HG03064 (cell line): ENCODE measurements at regions not wholly inside any gene's neighbourhood (a gene's known extent, or its start where the extent isn't known, plus 50 kb on each side); places are given as distances from the start of the nearest gene placed in this dataset.

Experiments
- ATAC-seq: cut with Tn5 transposase; IDR thresholded peaks from one replicate; pipeline ENCODE4 v1.9.1; 2021; ENCODE audit warnings: low read depth; ENCODE audit not compliant: unreplicated experiment

GRCh38 chr5:103434057-103434456 lies 128.5 kb downstream of the NUDT12 start:
- ATAC-seq: no peak

DNA sequence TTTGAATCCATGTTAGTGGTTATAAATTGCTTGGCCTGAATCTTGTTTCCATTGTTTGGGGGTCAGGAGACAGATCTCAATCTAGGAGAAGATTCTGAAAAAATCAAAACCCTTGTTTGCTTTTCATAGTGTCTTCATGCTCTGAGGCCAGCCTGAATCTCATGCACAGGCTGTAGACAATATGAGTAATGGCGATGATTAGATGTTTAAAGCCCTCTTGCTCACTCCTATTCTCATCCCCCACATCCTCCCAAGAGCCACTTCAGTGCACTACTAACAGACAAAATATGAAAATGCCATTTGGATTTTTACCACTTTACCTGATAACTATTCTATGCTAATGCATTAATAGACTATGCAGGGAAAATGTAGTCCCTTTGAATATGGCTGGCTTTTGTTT lies 129.4 kb downstream of the NUDT12 start:
- ATAC-seq: no peak

GRCh38 chr5:103428923-103429322 lies 133.7 kb downstream of the NUDT12 start:
- ATAC-seq: no peak

- no peak for ATAC-seq
Measured at GRCh38 chr5:103428411-103428871, 134.1 kb downstream of the NUDT12 start.

- no peak for ATAC-seq
Measured at GRCh38 chr5:103427326-103427725, 135.3 kb downstream of the NUDT12 start.

- ATAC-seq: no peak
Measured at GRCh38 chr5:103425686-103426454, 136.7 kb downstream of the NUDT12 start.

GRCh38 chr5:103424453-103425205 lies 138.0 kb downstream of the NUDT12 start:
- ATAC-seq: no peak

DNA sequence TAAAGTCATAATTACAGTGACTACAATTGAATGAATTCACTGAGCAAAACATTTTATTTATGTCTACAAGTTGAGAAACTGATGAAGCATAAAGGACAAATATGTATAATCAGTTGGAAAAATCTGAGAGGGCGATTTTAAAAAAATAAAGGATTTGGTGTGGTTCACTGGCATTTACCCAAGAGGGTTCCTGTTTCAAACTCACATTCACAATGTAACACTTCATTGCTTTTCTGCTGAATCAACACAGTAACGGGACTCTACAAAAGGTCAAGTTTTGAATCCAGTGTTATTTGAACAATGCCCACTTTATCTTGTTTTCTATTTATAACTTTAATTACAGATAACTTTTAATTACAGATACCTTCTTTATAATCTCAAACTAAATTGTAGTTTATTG lies 138.6 kb downstream of the NUDT12 start:
- ATAC-seq: no peak

DNA sequence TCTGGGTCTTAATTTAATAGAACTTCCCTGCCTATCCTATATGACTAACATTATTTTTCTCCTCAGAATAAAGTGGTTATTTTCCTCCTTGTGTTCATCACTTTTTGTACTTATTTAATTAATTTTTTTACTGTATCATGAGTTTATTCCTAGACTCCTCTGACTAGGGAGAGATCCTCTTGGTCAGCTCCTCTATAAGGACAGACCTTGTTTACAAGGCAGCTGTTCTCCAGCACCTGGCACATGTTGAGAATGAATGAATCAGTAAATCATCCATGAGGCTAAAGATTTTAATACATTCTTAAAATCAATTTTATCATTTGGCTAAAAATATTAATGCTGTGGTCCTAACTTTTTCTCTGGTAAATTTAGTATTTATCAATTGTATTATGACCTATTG lies 139.8 kb downstream of the NUDT12 start:
- no peak for ATAC-seq

GRCh38 chr5:103414604-103415003 lies 148.0 kb downstream of the NUDT12 start:
- no peak for ATAC-seq

DNA sequence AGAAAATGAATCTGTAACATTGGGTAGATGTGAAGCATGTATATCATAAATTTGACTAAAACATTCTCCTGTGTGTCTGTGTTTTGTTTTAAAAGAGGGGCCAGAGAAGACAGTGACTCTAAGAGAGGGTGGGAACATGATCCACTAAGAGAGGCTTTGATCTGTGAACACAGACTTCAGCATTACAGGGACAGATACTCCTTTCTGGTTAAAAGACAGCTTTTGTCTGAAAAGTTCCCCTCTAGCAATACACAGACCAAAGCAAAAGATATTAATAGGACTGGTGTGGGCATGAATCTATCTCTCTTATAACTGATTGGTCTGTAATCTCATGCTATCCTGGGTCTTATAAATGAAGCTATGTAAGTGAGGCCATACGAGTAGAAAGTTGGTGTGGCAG lies 150.9 kb downstream of the NUDT12 start:
- ATAC-seq: no peak

DNA sequence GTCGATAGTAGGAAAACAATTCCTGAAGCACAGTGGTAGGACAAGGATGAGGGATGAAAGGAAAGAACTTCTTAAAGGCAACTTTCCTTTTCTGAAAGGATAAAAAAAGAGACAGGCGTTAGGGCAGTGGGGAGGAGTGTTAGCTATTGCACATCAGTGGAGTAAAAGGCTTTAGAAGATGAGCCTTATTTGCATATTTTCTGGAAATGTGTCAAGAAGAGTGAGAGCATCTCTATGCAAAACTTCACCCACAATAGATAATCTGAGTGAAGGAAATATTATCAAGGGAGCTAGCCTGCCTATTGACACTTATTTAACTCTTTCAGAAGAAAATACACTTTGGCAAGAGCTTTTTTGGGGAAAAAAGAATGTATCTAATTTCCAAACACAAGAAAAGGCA lies 151.6 kb downstream of the MACIR start:
- peak; percentile 73 for ATAC-seq

GRCh38 chr5:103409013-103409670 lies 150.6 kb downstream of the MACIR start:
- no peak for ATAC-seq

GRCh38 chr5:103408408-103408807 lies 149.8 kb downstream of the MACIR start:
- ATAC-seq: no peak

DNA sequence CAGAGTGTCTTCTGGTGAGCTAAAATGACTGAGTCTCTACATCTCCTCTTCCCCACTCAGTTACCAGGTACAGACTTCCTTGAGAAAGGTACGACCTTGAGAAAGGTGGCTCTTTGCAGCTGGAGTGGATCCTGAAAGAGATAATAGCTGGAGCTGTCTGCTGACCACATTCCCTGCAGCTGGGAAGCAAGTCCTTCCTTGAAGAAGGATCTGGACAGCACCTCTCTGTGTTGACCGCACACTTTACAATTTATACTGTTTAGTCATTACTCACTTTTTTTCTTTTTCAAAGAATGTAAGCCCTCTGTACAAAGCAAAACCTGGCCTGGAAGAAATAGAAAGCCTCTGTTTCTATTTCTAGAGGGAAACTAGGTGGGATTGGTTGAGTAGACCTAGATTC lies 148.8 kb downstream of the MACIR start:
- ATAC-seq: no peak

DNA sequence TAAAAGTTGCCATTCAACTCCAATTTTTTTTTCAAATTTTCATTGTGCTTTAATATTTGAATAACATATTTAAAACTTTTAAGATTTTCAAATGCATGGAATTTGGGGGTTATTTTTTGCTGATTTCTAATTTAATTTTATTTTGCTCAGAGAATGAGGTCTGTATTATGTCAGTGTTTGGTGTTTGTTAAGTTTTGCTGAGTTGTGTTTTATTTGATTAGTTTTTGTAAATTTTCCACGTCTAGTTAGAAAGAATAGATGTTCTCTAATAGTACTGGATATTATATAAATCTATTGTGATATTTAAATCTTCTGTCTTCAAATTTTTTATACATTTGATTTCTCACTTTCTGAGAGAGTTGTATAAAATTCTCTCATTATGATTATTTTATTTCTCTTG lies 145.9 kb downstream of the MACIR start:
- no peak for ATAC-seq

DNA sequence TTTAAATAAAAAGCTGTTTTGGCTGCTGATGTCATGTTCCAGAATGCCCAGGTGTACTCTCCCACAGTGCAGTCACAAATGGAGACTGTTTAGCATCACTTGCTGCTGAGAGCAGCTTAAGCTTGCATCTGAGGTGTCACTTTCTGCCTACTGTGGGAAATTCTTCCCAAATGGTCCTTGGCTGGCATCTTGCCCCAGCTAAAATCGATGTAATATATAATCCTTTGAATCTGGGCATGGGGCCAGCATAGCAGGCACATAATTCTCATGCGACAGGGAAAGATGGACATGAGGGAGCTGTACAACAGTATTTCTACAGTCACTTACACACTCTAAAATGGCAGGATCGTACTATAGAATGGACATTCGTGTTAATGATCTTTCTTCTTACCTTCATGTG lies 144.3 kb downstream of the MACIR start:
- no peak for ATAC-seq

DNA sequence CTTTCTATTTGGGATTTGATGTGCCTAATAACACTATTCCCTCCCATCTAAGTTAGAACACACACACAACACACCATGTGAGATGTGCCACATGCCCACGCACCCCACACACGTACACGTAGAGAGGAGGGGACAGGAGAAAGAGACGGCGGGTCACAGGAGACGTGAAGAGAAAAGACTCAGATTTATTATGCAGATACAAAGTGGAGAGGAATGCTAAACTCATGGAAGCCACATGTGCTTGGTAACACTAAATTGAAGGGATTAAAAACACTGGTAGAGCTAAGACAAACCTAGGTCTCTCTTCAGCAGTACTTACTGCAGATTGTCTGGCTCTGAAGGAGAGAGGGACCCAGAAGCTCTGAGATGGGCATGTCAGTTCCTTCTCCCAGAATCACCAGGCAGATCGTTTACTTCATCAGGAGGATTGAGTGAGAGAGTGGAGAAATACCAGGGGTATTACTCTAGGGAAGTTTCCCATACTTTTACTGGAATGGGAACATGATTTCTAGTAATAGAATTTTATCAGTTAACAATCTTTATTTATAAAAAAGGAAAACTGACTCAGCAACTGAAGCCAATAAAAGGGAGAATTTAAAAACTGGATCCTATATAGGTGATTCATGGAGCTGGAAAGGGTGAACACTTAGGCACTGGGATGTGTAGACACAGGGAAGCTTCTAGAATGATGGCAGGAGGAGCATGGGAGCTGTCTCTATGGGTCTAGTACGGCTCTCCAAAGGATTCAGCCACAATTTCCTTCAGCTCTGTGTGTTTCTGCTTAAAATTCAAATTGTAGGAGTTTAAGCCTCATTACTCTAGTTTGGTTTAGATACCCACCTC lies 139.4 kb downstream of the MACIR start:
- ATAC-seq: no peak

GRCh38 chr5:103394676-103395075 lies 136.1 kb downstream of the MACIR start:
- ATAC-seq: no peak

DNA sequence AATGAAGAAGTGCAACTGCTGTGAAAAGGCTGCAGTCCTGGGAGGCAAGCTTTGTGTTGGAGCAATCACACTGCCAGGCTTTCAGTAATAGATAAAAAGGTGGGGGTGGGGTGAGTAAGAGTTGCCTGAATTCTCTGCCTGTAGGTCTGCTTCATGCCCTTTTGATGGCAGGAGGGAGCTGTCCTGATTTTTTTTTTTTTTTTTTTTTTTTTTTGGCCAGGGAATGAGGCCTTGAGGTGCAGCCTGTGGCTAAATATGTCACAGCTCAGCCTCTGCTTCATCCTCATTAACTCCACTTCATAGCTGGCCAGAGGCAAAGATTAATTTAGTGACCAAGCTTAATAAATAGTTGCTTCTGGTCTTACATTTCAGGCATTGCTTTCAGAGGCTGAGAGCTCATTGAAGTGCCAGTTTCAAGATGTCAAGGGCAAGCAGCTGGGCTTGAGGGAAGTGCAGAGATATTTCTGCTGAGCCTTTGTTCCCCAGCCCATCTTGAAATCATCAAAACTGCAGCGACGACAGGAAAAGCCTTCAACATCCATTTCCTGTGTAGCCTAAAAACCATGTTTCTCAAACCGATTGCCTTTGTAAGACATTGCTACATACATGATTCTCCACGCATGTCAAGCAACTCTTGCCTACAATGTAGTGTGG lies 134.7 kb downstream of the MACIR start:
- ATAC-seq: no peak
